ENCODE measurements at regions not wholly inside any gene's neighbourhood (a gene's known extent, or its start where the extent isn't known, plus 50 kb on each side); places are given as distances from the start of the nearest gene placed in this dataset.

DNA sequence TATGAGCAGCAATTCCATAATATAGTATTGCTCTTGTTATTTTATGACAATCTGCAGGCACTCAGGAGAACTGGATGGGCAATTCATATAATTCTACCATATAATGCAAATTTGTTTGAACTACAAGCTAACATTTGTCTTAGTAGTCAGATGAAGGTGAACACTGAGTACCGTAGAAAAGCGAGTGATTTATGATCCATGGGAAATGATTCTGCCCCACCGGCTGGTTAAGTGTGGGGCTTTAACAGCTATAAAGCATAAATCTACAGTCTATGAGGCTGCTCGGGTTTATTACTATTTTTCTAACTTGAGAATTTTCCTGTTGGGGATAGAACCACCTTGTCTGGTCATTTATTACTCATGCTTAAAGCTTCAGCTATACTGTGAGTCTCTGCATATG is 275.5 kb downstream of the PCDH10 start:
- H2BK20ac ChIP-seq (ENCODE audit: low read depth, low read length): no peak overlapping the region
- H4K91ac ChIP-seq (ENCODE audit: insufficient read depth, low read depth, low read length): no peak overlapping the region
- no peak overlapping the region for H3K23ac ChIP-seq (ENCODE audit: low read depth, low read length)
- ChIA-PET CTCF (no interaction called here), POLR2A (ENCODE audit: unreplicated experiment) (no interaction called here)
- no peaks in the 10 kb centered on the region for H3K9me3 ChIP-seq (ENCODE audit: control insufficient read depth, insufficient read depth, low read length)
- TF ChIP-seq, protein P1, sequence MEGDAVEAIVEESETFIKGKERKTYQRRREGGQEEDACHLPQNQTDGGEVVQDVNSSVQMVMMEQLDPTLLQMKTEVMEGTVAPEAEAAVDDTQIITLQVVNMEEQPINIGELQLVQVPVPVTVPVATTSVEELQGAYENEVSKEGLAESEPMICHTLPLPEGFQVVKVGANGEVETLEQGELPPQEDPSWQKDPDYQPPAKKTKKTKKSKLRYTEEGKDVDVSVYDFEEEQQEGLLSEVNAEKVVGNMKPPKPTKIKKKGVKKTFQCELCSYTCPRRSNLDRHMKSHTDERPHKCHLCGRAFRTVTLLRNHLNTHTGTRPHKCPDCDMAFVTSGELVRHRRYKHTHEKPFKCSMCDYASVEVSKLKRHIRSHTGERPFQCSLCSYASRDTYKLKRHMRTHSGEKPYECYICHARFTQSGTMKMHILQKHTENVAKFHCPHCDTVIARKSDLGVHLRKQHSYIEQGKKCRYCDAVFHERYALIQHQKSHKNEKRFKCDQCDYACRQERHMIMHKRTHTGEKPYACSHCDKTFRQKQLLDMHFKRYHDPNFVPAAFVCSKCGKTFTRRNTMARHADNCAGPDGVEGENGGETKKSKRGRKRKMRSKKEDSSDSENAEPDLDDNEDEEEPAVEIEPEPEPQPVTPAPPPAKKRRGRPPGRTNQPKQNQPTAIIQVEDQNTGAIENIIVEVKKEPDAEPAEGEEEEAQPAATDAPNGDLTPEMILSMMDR (conservative IDR thresholded peaks at IDR 0.05; ENCODE audit: low read depth, low read length): no peak
- TF ChIP-seq RFX5 (IDR thresholded peaks at IDR 0.05; ENCODE audit: low read depth, low read length): no peak
- no peak for TF ChIP-seq MAFK (IDR thresholded peaks at IDR 0.05; ENCODE audit: low read depth, low read length)
- TF ChIP-seq RCOR1 (IDR thresholded peaks at IDR 0.05; ENCODE audit: insufficient replicate concordance, low read length): no peak
- TF ChIP-seq MXI1 (IDR thresholded peaks at IDR 0.05; ENCODE audit: borderline replicate concordance, low read depth, low read length): no peak
- TF ChIP-seq MAZ (IDR thresholded peaks at IDR 0.05; ENCODE audit: borderline replicate concordance, low read depth, low read length): no peak
- no peak for TF ChIP-seq CEBPB (IDR thresholded peaks at IDR 0.05; ENCODE audit: low read depth, low read length)
- TF ChIP-seq BHLHE40 (IDR thresholded peaks at IDR 0.05; ENCODE audit: low read depth, low read length): no peak
- no peak for TF ChIP-seq ELK1 (IDR thresholded peaks at IDR 0.05; ENCODE audit: borderline replicate concordance, low read depth, low read length)
- no peak for TF ChIP-seq RAD21 (IDR thresholded peaks at IDR 0.05; ENCODE audit: low read length)
- no peak for TF ChIP-seq FOS (IDR thresholded peaks at IDR 0.05; ENCODE audit: low read depth, low read length)
- no peak for TF ChIP-seq POLR2A (IDR thresholded peaks at IDR 0.05; ENCODE audit: low read depth, low read length)
- no peak for TF ChIP-seq NFE2L2 (IDR thresholded peaks at IDR 0.05; ENCODE audit: low read depth, low read length)
- TF ChIP-seq, protein P2, sequence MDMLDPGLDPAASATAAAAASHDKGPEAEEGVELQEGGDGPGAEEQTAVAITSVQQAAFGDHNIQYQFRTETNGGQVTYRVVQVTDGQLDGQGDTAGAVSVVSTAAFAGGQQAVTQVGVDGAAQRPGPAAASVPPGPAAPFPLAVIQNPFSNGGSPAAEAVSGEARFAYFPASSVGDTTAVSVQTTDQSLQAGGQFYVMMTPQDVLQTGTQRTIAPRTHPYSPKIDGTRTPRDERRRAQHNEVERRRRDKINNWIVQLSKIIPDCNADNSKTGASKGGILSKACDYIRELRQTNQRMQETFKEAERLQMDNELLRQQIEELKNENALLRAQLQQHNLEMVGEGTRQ (IDR thresholded peaks at IDR 0.05; ENCODE audit: low read depth, low read length): no peak
- TF ChIP-seq SMC3 (IDR thresholded peaks at IDR 0.05; ENCODE audit: low read depth, low read length): no peak
- no peak for TF ChIP-seq CHD1 (IDR thresholded peaks at IDR 0.05; ENCODE audit: low read depth, low read length)
- no peak overlapping the region for H3K56ac ChIP-seq (ENCODE audit: extremely low read depth, insufficient read depth, low read length)
- H3K79me1 ChIP-seq (ENCODE audit: low read depth in 1 of 2, low read length in 2 of 2): no peaks in the 10 kb centered on the region
- no peak overlapping the region for H3K27ac ChIP-seq (ENCODE audit: insufficient read depth, low read length)
- no peak overlapping the region for H3K4ac ChIP-seq (ENCODE audit: low read depth, low read length)
- no peak overlapping the region for H3K18ac ChIP-seq (ENCODE audit: low read depth, low read length)
- WGBS, 2 experiments (ENCODE audit: extremely low coverage in 2 of 2, insufficient read length in 1 of 2): no CpG with 5 or more reads among the region's 4 CpGs
- H2BK15ac ChIP-seq (ENCODE audit: low read depth, low read length): no peak overlapping the region
- no peak overlapping the region for H4K5ac ChIP-seq (ENCODE audit: low read depth, low read length)
- no peak overlapping the region for H3K4me2 ChIP-seq (ENCODE audit: low read depth, low read length)
- no peak overlapping the region for H2BK120ac ChIP-seq (ENCODE audit: low read depth, low read length)
- H3K14ac ChIP-seq (replicated peaks; ENCODE audit: low read depth, low read length): no peak overlapping the region
- H2AK9ac ChIP-seq (replicated peaks; ENCODE audit: low read depth, low read length, poor library complexity): no peak overlapping the region
- H3K4me1 ChIP-seq (ENCODE audit: control insufficient read depth, insufficient read depth, low read length): no peaks in the 10 kb centered on the region
- BruUV-seq (replicated peaks): no TSS peak
- in situ Hi-C loops (cut with MboI; ENCODE audit: low sequenced_read_pairs) (no loop called here), intact Hi-C loops (cut with micrococcal nuclease) (no loop called here), dilution Hi-C loops (cut with HindIII; ENCODE audit: low sequenced_read_pairs, unreplicated experiment) (no loop called here)
- H4K20me1 ChIP-seq (ENCODE audit: insufficient read depth, low read length): no peaks in the 10 kb centered on the region
- no peak overlapping the region for H2BK5ac ChIP-seq (ENCODE audit: low read depth, low read length, poor library complexity, severe bottlenecking)
- no peak overlapping the region for H2AK5ac ChIP-seq (ENCODE audit: low read depth, low read length)
- H3K36me3 ChIP-seq (ENCODE audit: control insufficient read depth, insufficient read depth, low read length): no peaks in the 10 kb centered on the region
- no peaks in the 10 kb centered on the region for H3K27me3 ChIP-seq (ENCODE audit: control insufficient read depth, insufficient read depth, low read length)
- no peak overlapping the region for H2AFZ ChIP-seq (replicated peaks; ENCODE audit: low read length, poor library complexity)
- ATAC-seq (ENCODE audit: low read depth) (no peak), DNase-seq (no peak)
- H3K4me3 ChIP-seq (ENCODE audit: insufficient read depth, low read depth, low read length): no peak overlapping the region
- no peak overlapping the region for H4K8ac ChIP-seq (ENCODE audit: low read depth in 2 of 2, low read length in 2 of 2)
- H3K9me1 ChIP-seq (ENCODE audit: insufficient read depth, low read length): no peaks in the 10 kb centered on the region
- no peak overlapping the region for H3K9ac ChIP-seq (ENCODE audit: low read depth, low read length)

Data from IMR-90 (cell line).